Stimulated activated effector memory CD8-positive, alpha-beta T cell treated with anti-CD3 and anti-CD28 coated beads, Interleukin-12 subunit alpha, Interleukin-12 subunit beta, amount 100 ng/mL, for 72 hours (primary cell): ENCODE measurements at regions not wholly inside any gene's neighbourhood (a gene's known extent, or its start where the extent isn't known, plus 50 kb on each side); places are given as distances from the start of the nearest gene placed in this dataset.
"Not testable (repeated sequence)": the region's sequence is repeated elsewhere in the genome, so short reads cannot be mapped to it uniquely, and the experiment has no call there.

Source experiments
- ATAC-seq: fragments of 150-1000 bp; cut with Tn5 transposase; 2 replicates; pipeline ENCODE4 v1.10.0; 2021
- DNase-seq, 2 donors: peaks; one replicate each; pipeline ENCODE4 v3.0.0; 2021 to 2022; ENCODE audit warnings: low spot score in 2 of 2
- H3K27ac Mint-ChIP-seq: one replicate; pipeline ENCODE4 v1.8.0; 2022; ENCODE audit warnings: mild to moderate bottlenecking, mixed read lengths
- H3K36me3 Mint-ChIP-seq: one replicate; pipeline ENCODE4 v1.8.0; 2022; ENCODE audit warnings: mild to moderate bottlenecking, mixed read lengths
- H3K4me1 Mint-ChIP-seq: one replicate; pipeline ENCODE4 v1.8.0; 2022; ENCODE audit warnings: mixed read lengths
- H3K4me3 Mint-ChIP-seq: one replicate; pipeline ENCODE4 v1.8.0; 2022; ENCODE audit warnings: mild to moderate bottlenecking, mixed read lengths
- H3K9me3 Mint-ChIP-seq: one replicate; pipeline ENCODE4 v1.8.0; 2022; ENCODE audit warnings: mixed read lengths

DNA sequence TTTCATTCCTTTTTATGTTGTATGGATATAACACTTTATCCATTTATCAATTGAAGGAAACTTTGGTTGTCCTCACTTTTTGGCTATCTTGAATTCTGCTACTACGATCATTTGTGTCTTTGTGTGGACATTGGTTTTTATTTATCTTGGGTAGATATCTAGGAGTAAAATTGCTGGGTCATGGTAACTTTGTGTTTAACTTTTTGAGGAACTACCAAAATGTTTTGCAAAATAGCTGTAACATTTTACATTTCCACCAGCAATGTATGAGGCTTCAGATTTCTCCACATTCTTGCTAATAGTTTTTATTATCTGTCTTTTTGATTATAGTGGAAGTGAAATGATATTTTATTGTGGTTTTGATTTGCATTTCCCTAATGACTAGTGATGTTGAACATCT lies 55.6 kb downstream of the TLNRD1 start:
- H3K9me3 Mint-ChIP-seq, result peaks cover 2% of the 10 kb centered on the region
- H3K36me3 Mint-ChIP-seq, result no peaks in the 10 kb centered on the region
- ATAC-seq, result no peak
- H3K27ac Mint-ChIP-seq, result no peak overlapping the region
- H3K4me3 Mint-ChIP-seq, result no peak overlapping the region
- no peak for DNase-seq
- H3K4me1 Mint-ChIP-seq, result no peaks in the 10 kb centered on the region

DNA sequence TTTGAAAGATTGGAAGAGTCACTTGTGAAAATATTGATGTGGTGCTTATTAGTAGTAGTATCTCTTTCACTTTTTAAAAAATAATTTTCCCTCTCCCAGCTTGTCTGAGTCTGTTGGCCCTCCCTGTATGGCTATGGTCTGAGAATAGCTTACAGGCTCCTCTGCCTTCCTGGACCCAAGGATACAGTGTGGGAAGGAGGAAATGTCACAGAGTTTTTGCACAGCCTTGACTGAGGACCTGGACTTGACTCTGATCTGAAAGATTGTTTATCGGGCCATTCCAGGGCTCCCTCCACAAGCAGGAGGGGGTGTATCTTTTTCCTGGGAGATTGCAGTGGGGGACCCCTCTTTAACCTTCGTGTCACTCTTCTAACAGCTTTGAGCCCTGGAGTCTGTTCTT lies 59.7 kb downstream of the TLNRD1 start:
- Mint-ChIP-seq H3K4me3 (no peak overlapping the region), H3K36me3 (no peaks in the 10 kb centered on the region), H3K4me1 (no peaks in the 10 kb centered on the region), H3K27ac (no peak overlapping the region), H3K9me3 (peaks cover 2% of the 10 kb centered on the region)
- no peak for ATAC-seq
- DNase-seq, result no peak

DNA sequence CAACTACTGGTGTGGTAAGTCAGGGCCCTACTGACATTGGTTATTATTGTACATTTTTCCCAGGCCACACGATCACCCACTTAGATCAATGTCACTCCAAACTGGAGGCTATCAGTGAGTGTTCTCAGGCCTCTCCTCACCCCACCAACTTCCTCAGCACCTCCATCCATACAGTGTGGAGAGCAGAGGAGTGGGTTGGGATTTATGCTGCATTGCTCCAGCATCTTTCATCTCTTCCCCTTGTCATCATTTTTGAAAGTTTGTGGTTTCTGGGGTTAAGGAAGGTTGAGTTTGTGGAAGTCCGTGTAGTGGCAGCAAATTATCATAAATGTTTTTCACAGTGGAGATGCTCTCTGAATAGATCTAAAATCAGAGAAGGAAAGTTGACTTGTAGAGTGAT lies 60.2 kb downstream of the TLNRD1 start:
- H3K27ac Mint-ChIP-seq, result no peak overlapping the region
- H3K4me1 Mint-ChIP-seq, result no peaks in the 10 kb centered on the region
- no peaks in the 10 kb centered on the region for H3K36me3 Mint-ChIP-seq
- DNase-seq, result no peak
- H3K9me3 Mint-ChIP-seq, result peaks cover 2% of the 10 kb centered on the region
- no peak for ATAC-seq
- H3K4me3 Mint-ChIP-seq, result no peak overlapping the region

DNA sequence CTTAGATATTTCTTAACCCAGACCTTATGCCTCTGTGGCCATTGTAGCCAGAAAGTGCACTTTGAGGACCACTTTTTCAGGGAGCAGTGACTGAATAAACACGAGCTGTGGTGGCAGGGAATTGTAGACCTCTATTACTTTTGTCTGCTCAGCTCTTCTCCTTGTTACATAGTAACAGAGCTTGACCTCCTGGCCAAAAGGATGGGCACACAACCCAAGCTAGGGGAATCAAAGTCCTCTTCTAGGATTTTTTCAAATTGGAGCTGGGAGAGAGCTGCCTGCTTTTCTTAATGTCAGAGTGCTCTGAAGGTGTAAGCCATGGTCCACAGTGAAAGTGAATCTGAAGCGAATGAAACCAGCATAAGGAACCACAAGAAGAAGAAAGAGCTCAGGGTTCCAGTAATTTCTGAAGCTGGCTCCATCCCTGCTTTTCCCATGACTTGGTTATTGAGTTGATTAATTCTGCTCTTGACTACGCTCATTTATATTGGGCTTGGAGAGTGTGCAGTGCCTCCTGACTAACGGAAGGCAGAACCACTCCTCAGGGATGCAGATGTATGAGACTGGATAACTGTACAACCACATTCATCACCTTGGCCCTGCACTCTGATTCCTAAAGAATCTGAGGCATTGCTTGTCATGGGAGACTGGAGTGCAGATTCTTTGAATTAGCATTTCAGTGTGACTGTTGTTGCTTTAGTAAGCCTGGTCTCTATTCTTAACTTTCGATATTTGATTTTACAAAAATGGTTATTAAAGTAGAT lies 60.9 kb downstream of the TLNRD1 start:
- no peak for DNase-seq
- Mint-ChIP-seq H3K4me1 (no peaks in the 10 kb centered on the region), H3K9me3 (peaks cover 2% of the 10 kb centered on the region), H3K4me3 (no peak overlapping the region), H3K36me3 (no peaks in the 10 kb centered on the region), H3K27ac (no peak overlapping the region)
- ATAC-seq, result no peak

DNA sequence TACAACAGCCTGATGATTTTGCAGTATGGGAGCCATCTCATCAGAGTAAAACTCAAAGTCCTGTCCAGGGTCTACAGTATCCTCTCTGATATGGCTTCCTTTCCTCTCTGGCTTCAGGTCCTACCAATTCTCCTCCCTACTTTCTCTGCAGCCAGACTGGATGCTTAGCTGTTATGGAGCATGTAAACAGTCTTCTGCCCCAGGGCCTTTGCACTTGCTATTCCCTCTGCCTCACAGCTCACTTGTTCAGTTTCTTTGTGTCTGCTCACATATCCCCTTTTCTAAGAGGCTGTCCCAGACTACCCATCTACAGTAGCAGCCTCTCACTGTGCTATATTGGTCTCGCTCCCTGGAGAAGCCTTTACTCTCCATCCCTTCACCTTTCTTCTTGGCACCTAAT lies 62.2 kb downstream of the TLNRD1 start:
- Mint-ChIP-seq H3K4me3 (no peak overlapping the region), H3K4me1 (no peaks in the 10 kb centered on the region), H3K27ac (no peak overlapping the region), H3K36me3 (no peaks in the 10 kb centered on the region), H3K9me3 (peaks cover 2% of the 10 kb centered on the region)
- DNase-seq, result no peak
- ATAC-seq, result no peak

DNA sequence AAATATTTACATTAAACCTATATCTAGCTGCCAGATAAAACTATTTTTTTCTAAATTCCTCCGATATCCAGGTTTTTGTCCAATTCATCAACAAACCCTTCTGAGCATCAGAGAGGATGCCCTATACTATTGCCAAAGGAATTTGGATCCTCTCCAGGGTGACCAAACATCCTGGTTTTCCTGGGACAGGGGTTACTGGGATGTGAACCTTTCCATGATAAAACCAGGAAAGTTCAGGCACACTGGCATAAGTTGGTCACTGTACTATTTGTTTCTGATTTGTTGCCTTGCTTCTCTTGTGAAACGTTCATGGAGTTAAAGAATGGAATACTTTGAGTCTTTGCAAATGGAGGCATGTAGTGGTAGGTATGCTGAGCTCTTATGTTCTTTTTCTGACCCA lies 63.5 kb downstream of the TLNRD1 start:
- Mint-ChIP-seq H3K36me3 (no peaks in the 10 kb centered on the region), H3K4me3 (no peak overlapping the region), H3K27ac (no peak overlapping the region), H3K4me1 (no peaks in the 10 kb centered on the region), H3K9me3 (no peaks in the 10 kb centered on the region)
- ATAC-seq, result no peak
- DNase-seq, result no peak

DNA sequence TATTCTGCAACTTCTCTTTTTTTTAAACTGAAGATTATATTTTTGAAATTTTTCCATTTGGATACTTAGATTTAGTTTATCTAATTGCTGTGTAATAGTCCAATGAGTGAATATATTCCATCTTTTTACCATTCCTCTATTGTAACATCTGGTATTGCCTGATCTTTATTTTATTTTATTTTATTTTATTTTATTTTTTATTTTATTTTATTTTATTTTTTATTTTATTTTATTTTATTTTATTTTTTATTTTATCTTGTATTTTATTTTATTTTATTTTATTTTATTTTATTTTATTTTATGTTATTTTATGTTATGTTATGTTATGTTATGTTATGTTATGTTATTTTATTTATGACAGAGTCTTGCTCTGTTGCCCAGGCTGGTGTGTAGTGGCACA lies 66.5 kb upstream of the CFAP161 start:
- H3K36me3 Mint-ChIP-seq, H3K27ac Mint-ChIP-seq, ATAC-seq, H3K9me3 Mint-ChIP-seq, H3K4me3 Mint-ChIP-seq, H3K4me1 Mint-ChIP-seq, DNase-seq: not testable (repeated sequence)

DNA sequence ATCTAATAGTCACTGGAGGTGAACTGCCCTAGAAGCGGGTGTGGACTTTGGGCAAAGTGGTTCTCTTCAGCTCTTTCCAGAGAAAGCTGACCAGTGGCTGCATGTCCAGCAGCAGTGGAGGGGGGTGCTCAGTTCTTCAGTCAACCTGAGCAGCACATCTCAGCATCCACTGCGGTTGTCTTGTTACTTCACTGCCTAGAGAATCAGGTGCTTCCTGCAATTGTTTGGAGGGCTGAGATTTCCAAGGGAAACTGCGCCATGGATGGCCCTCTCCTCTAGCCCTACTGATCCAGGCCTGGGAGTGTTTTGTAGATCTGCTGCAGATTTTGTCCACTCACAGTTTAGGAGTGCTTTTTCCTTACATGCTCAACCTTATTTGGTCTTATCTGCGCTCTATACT lies 65.6 kb upstream of the CFAP161 start:
- Mint-ChIP-seq H3K36me3 (no peaks in the 10 kb centered on the region), H3K27ac (no peak overlapping the region), H3K4me1 (no peaks in the 10 kb centered on the region), H3K4me3 (no peak overlapping the region), H3K9me3 (peaks cover 4% of the 10 kb centered on the region)
- ATAC-seq, result no peak
- no peak for DNase-seq

DNA sequence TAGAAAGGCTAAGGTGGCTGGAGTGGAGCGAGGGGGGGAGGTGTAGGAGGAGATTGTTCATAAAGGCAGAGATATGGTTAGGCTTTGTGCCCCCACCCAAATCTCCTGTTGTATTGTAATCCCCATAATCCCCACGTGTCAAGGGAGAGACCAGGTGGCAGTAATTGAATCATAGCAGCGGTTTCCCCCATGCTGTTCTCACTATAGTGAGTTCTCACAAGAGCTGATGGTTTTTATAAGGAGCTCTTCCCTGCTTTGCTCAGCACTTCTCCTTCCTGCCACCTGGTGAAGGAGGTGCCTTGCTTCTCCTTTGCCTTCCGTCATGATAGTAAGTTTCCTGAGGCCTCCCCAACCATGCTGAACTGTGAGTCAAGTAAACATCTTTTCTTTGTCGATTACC lies 64.7 kb upstream of the CFAP161 start:
- no peak overlapping the region for H3K27ac Mint-ChIP-seq
- no peak for DNase-seq
- no peak overlapping the region for H3K4me3 Mint-ChIP-seq
- H3K9me3 Mint-ChIP-seq, result peaks cover 4% of the 10 kb centered on the region
- no peak for ATAC-seq
- H3K4me1 Mint-ChIP-seq, result no peaks in the 10 kb centered on the region
- no peaks in the 10 kb centered on the region for H3K36me3 Mint-ChIP-seq

DNA sequence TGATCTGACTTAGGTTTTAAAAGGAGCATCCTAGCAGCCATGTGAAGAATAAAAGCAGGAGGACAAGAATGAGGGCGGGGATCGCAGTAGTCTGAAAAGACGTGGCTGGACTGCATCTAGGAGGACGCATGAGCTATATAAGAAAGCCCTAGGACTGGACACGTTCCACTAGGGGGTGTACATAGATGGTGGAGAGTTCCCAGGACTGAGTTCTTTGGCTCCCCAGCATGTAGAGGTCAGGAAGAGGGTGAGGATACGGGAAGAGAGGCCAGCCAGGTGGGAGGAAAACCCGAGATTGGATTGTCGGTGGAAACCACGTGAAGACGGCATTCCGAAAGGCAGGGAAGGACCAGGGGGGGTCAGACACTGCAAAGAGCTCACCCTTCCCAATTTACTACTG lies 64.2 kb upstream of the CFAP161 start:
- H3K9me3 Mint-ChIP-seq, result peaks cover 4% of the 10 kb centered on the region
- H3K4me1 Mint-ChIP-seq, result peaks cover 5% of the 10 kb centered on the region
- ATAC-seq, result no peak
- no peak overlapping the region for H3K27ac Mint-ChIP-seq
- DNase-seq, result no peak
- no peak overlapping the region for H3K4me3 Mint-ChIP-seq
- H3K36me3 Mint-ChIP-seq, result no peaks in the 10 kb centered on the region

DNA sequence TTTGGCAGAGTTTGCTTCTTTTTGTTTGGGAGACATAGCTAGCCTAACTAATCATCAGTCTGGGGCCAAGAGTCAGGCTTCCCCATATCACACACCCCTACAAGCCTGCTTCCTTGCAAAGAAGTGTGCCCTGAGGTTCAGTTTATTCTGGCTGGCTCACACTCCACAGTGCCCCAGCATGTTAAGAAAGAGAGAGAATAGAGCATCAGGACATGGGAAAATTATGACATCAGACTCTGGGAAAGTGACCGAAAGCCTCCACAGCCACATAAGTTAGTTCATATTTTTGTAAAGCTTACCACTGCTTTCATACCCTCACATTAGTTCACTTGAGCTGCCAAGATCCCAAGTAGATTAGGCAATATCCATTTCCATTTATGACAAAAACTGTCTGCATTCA lies 63.0 kb upstream of the CFAP161 start:
- no peak overlapping the region for H3K27ac Mint-ChIP-seq
- no peak for DNase-seq
- no peak overlapping the region for H3K4me3 Mint-ChIP-seq
- peaks cover 10% of the 10 kb centered on the region for H3K4me1 Mint-ChIP-seq
- ATAC-seq, result no peak
- H3K9me3 Mint-ChIP-seq, result peaks cover 4% of the 10 kb centered on the region
- H3K36me3 Mint-ChIP-seq, result no peaks in the 10 kb centered on the region

DNA sequence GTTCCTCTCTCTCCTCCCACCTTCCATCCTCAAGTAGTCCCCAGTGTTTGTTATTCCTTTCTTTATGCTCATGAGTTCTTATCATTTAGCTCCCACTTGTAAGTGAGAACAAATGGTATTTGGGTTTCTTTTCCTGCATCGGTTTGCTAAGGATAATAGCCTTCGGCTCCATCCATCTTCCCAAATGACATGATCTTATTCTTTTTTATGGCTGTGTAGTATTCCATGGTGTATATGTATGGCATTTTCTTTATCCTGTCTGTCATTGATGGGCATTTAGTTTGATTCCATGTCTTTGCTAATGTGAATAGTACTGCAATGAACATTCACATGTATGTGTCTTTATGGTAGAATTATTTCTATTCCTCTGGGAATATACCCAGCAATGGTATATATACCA lies 62.4 kb upstream of the CFAP161 start:
- Mint-ChIP-seq H3K4me1 (peaks cover 10% of the 10 kb centered on the region), H3K4me3 (no peak overlapping the region), H3K27ac (no peak overlapping the region), H3K9me3 (peaks cover 4% of the 10 kb centered on the region), H3K36me3 (no peaks in the 10 kb centered on the region)
- DNase-seq (no peak), ATAC-seq (no peak)

DNA sequence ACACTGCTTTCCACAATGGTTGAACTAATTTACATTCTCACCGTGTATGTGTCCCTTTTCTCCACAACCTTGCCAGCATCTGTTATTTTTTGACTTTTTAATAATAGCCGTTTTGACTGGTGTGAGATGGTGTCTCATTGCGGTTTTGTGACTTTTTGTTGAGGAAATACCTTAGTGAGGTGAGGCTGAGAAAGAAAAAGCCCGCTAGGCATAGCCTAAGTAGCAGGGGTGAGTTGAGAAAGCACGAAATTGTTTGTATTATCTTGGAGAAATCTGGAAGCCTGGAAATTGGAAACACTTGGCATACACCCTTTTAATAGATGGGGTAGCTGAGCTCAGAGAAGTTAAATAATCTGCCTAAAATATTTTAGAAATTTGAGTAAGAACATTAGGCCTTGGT lies 61.5 kb upstream of the CFAP161 start:
- ATAC-seq, result no peak
- peaks cover 4% of the 10 kb centered on the region for H3K9me3 Mint-ChIP-seq

DNA sequence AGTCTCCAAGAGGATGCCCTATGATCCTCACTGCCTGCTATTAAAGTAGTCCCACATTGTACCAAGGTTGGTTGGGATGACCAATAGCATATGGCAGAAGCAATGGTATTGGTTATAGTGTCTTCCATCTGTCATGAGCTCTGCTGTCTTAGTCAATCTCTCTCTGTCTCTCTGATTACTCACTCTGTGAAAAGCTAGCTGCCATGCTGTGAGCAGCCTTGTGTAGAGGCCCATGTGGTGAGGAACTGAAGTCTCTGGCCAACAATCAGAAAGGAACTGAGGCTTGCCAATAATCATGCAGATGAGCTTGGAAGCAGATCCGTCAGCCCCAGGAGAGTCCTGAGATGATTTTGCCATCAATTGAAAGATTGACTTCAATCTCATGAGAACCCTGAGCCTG lies 60.3 kb upstream of the CFAP161 start:
- Mint-ChIP-seq H3K4me3 (no peak overlapping the region), H3K9me3 (peaks cover 4% of the 10 kb centered on the region), H3K27ac (peak overlapping the region; percentile 65), H3K36me3 (no peaks in the 10 kb centered on the region), H3K4me1 (peaks cover 10% of the 10 kb centered on the region)
- ATAC-seq (peak; percentile 87), DNase-seq (no peak)

More for the DNA sequence above, 61.5 kb upstream of the CFAP161 start:
- no peak for DNase-seq
- H3K27ac Mint-ChIP-seq, result no peak overlapping the region
- H3K36me3 Mint-ChIP-seq, result no peaks in the 10 kb centered on the region
- peaks cover 10% of the 10 kb centered on the region for H3K4me1 Mint-ChIP-seq
- H3K4me3 Mint-ChIP-seq, result no peak overlapping the region

DNA sequence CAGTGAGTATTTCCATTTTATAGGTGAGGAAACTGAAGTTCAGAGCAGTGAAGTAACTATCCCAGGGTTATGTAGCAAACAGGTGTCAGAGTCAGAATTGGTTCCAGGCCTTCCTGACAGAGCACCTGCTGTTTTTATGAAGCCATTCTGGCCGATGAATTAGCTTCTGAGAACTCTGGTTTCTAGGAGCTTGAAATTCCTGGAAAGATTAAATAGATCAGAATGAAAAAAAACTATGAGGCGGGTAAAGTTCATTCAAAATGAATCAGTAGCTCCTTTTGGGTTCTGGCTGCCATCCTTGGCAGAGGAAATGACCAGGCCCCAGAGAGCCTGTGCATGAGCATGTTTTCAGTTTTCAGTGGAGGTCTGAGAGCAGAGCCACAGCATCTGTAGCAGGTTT lies 59.3 kb upstream of the CFAP161 start:
- DNase-seq, result no peak
- Mint-ChIP-seq H3K36me3 (no peaks in the 10 kb centered on the region), H3K27ac (peak overlapping the region; percentile 65), H3K9me3 (peaks cover 4% of the 10 kb centered on the region), H3K4me3 (no peak overlapping the region), H3K4me1 (peaks cover 10% of the 10 kb centered on the region)
- ATAC-seq, result peak; percentile 69

DNA sequence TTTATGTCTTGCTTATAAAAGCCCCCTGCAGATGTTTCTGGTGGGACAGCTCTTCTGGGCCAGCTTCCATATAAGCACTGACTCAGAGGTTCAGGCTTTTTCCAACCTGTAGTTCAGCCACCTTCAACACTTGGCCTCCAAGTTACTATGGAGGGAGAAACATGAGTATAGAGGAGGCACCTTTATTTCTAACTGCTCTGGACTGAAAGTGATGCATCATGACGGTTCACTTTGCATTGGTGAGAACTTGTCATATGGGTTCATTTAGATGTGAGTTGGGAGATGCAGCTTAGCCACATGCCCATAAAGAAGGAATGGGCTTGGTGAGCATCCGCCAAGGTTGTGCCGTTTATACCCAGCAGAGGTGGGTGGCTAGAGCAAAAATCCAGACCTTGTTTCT lies 58.8 kb upstream of the CFAP161 start:
- DNase-seq (no peak), ATAC-seq (peak; percentile 62)
- peak overlapping the region; percentile 65 for H3K27ac Mint-ChIP-seq
- no peaks in the 10 kb centered on the region for H3K36me3 Mint-ChIP-seq
- peaks cover 4% of the 10 kb centered on the region for H3K9me3 Mint-ChIP-seq
- H3K4me3 Mint-ChIP-seq, result no peak overlapping the region
- H3K4me1 Mint-ChIP-seq, result peaks cover 10% of the 10 kb centered on the region

DNA sequence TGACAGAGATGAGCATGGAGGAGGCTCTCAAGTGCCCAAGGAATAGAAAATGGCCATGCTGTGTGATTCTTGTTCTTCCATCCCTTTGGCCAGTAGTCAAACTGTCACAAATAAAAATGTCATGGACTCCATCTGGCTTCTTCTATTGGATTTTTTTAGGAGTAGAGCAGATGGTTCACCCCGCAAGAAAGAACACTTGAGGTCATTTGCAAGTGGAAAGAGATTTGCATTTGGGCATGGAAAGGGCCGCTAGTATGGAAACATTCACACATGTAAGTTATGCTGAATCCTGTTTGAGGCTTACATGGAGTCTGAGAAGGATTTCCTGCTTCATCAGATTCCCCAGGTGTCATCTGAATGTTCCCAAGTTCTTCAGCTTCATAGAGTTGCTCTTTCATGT lies 53.1 kb upstream of the CFAP161 start:
- no peak overlapping the region for H3K27ac Mint-ChIP-seq
- ATAC-seq, result no peak
- no peak for DNase-seq
- no peaks in the 10 kb centered on the region for H3K4me1 Mint-ChIP-seq
- no peak overlapping the region for H3K4me3 Mint-ChIP-seq
- H3K36me3 Mint-ChIP-seq, result no peaks in the 10 kb centered on the region
- no peaks in the 10 kb centered on the region for H3K9me3 Mint-ChIP-seq
